CD14-positive monocyte (primary cell): ENCODE measurements at regions not wholly inside any gene's neighbourhood (a gene's known extent, or its start where the extent isn't known, plus 50 kb on each side); places are given as distances from the start of the nearest gene placed in this dataset.

Experiments
- DNase-seq, 3 donors: peaks; one replicate each; pipeline ENCODE4 v3.0.0-alpha.2; 2011 to 2022
- H2AFZ ChIP-seq: 2 replicates; pipeline ENCODE4 v1.6.0; 2012; ENCODE audit warnings: mild to moderate bottlenecking, low read depth, low read length, inconsistent platforms; ENCODE audit not compliant: insufficient read depth, poor library complexity, severe bottlenecking
- H3K27ac ChIP-seq, 2 donors: 1 replicate in 1 of 2; 2 replicates in 1 of 2; pipeline ENCODE4 v1.5.1; 2012 to 2013; ENCODE audit warnings: low read length in 2 of 2, control low read depth in 1 of 2, inconsistent platforms in 1 of 2, low read depth in 1 of 2, mild to moderate bottlenecking in 1 of 2
- H3K27me3 ChIP-seq, 2 donors: one replicate each; pipeline versions ENCODE4 v1.6.0 to v1.6.1; 2011 to 2013; ENCODE audit warnings: low read length in 2 of 2; ENCODE audit not compliant: control insufficient read depth in 2 of 2, insufficient read depth in 2 of 2
- H3K36me3 ChIP-seq, 2 donors: replicated peaks in 1 of 2; 1 replicate in 1 of 2; 2 replicates in 1 of 2; pipeline versions ENCODE4 v1.5.1 to v1.6.1; 2012 to 2013; ENCODE audit warnings: low read length in 2 of 2, control low read depth in 1 of 2, inconsistent platforms in 1 of 2, mild to moderate bottlenecking in 1 of 2; ENCODE audit not compliant: insufficient read depth in 2 of 2, control insufficient read depth in 1 of 2
- H3K4me1 ChIP-seq, 2 donors: 1 replicate in 1 of 2; 2 replicates in 1 of 2; pipeline versions ENCODE4 v1.5.1 to v1.6.1; 2012 to 2013; ENCODE audit warnings: low read length in 2 of 2, control low read depth in 1 of 2, inconsistent platforms in 1 of 2, mild to moderate bottlenecking in 1 of 2, moderate library complexity in 1 of 2; ENCODE audit not compliant: insufficient read depth in 2 of 2, control insufficient read depth in 1 of 2
- H3K4me2 ChIP-seq: replicated peaks from 2 replicates; pipeline ENCODE3; 2012; ENCODE audit warnings: low read length, moderate library complexity, mild to moderate bottlenecking; ENCODE audit not compliant: poor library complexity, severe bottlenecking; ENCODE audit errors: extremely low read depth
- H3K4me3 ChIP-seq, 3 experiments: fragments of 200-600 bp in 1 of 3; sonication (generic) in 1 of 3; replicated peaks in 1 of 3; 1 replicate in 2 of 3; 2 replicates in 1 of 3; pipeline ENCODE4 v1.5.1; 2011 to 2013; ENCODE audit warnings: low read length in 3 of 3, mild to moderate bottlenecking in 3 of 3, control low read depth in 2 of 3, low read depth in 2 of 3, inconsistent platforms in 1 of 3, moderate library complexity in 1 of 3
- H3K79me2 ChIP-seq: 2 replicates; pipeline ENCODE4 v1.6.0; 2012; ENCODE audit warnings: mild to moderate bottlenecking, control low read depth, inconsistent platforms, low read length, moderate library complexity; ENCODE audit not compliant: insufficient read depth
- H3K9ac ChIP-seq: 2 replicates; pipeline ENCODE4 v1.6.0; 2017; ENCODE audit warnings: low read length, mild to moderate bottlenecking; ENCODE audit not compliant: insufficient read depth, poor library complexity, severe bottlenecking
- H3K9me3 ChIP-seq, 2 donors: replicated peaks in 1 of 2; 1 replicate in 1 of 2; 2 replicates in 1 of 2; pipeline versions ENCODE4 v1.5.1 to v1.6.1; 2012 to 2013; ENCODE audit warnings: low read length in 2 of 2, control low read depth in 1 of 2; ENCODE audit not compliant: control insufficient read depth in 1 of 2, insufficient read depth in 1 of 2
- H4K20me1 ChIP-seq: 2 replicates; pipeline ENCODE4 v1.6.0; 2012; ENCODE audit warnings: mild to moderate bottlenecking, low read length, control low read depth, moderate library complexity; ENCODE audit not compliant: insufficient read depth
- H3K27ac Mint-ChIP-seq, 7 donors: one replicate each; pipeline ENCODE4 v1.8.0; 2020; ENCODE audit warnings: mild to moderate bottlenecking in 7 of 7, mixed read lengths in 7 of 7, moderate library complexity in 6 of 7, inconsistent platforms in 2 of 7
- H3K27me3 Mint-ChIP-seq, 3 donors: one replicate each; pipeline ENCODE4 v1.8.0; 2021 to 2022; ENCODE audit warnings: low read depth in 3 of 3, mild to moderate bottlenecking in 3 of 3, mixed read lengths in 3 of 3, moderate library complexity in 3 of 3, inconsistent platforms in 1 of 3
- H3K36me3 Mint-ChIP-seq, 2 donors: one replicate each; pipeline ENCODE4 v1.8.0; 2020; ENCODE audit warnings: mixed read lengths in 2 of 2, inconsistent platforms in 1 of 2, mild to moderate bottlenecking in 1 of 2
- H3K4me1 Mint-ChIP-seq: one replicate; pipeline ENCODE4 v1.8.0; 2020; ENCODE audit warnings: mild to moderate bottlenecking, mixed read lengths
- H3K4me3 Mint-ChIP-seq, 2 donors: one replicate each; pipeline ENCODE4 v1.8.0; 2020; ENCODE audit warnings: mild to moderate bottlenecking in 2 of 2, mixed read lengths in 2 of 2, moderate library complexity in 1 of 2
- H3K9me3 Mint-ChIP-seq, 7 donors: one replicate each; pipeline ENCODE4 v1.8.0; 2020 to 2022; ENCODE audit warnings: mixed read lengths in 7 of 7, mild to moderate bottlenecking in 6 of 7, moderate library complexity in 6 of 7, inconsistent platforms in 2 of 7
- CTCF ChIP-seq: fragments of 200-600 bp; IDR thresholded peaks from one replicate; pipeline ENCODE4 v1.8.0; 2022; ENCODE audit warnings: antibody characterized with exemption, mild to moderate bottlenecking
- WGBS: methylation state at CpG from one replicate; pipeline ENCODE4 v1.1.5; 2013; ENCODE audit warnings: missing lambda C conversion rate; ENCODE audit not compliant: insufficient coverage; 5-methylcytosine and 5-hydroxymethylcytosine counted together
- intact Hi-C, 2 donors: fragments of 100-400 bp; cut with micrococcal nuclease; formaldehyde crosslinking; loops; one replicate each; pipeline versions ENCODE4 v1.15.0 to v1.15.1; 2023

GRCh38 chr2:236717729-236718128, 148.1 kb downstream of the ACKR3 start:
- peak overlapping the region in 1 of 2 donors; percentile 12 for H3K4me3 Mint-ChIP-seq
- Histone ChIP-seq H3K27ac (no peak overlapping the region), H3K79me2 (no peaks in the 10 kb centered on the region), H3K9ac (no peak overlapping the region), H3K4me2 (no peak overlapping the region), H2AFZ (no peak overlapping the region), H3K4me1 (peaks cover 19 to 31% of the 10 kb centered on the region in 2 donors), H3K27me3 (peaks cover 6 to 30% of the 10 kb centered on the region in 2 donors), H3K36me3 (no peaks in the 10 kb centered on the region), H3K9me3 (no peaks in the 10 kb centered on the region), H3K4me3 (no peak overlapping the region), H4K20me1 (no peaks in the 10 kb centered on the region)
- WGBS, result no CpG with 5 or more reads among the region's 6 CpGs
- no peaks in the 10 kb centered on the region for H3K36me3 Mint-ChIP-seq
- TF ChIP-seq CTCF, result no peak
- peaks cover 30% of the 10 kb centered on the region for H3K4me1 Mint-ChIP-seq
- no peak overlapping the region for H3K27ac Mint-ChIP-seq
- H3K9me3 Mint-ChIP-seq, result peaks cover 0 to 4% (median 0%) of the 10 kb centered on the region in 7 donors
- intact Hi-C loops, result no loop called here
- H3K27me3 Mint-ChIP-seq, result peaks cover 21 to 39% (median 24%) of the 10 kb centered on the region in 3 donors
- DNase-seq, result no peak

- peaks cover 23 to 39% (median 24%) of the 10 kb centered on the region in 3 donors for H3K27me3 Mint-ChIP-seq
These were observed 148.8 kb downstream of the ACKR3 start for GRCh38 chr2:236718207-236718992.

More at GRCh38 chr2:236718207-236718992, 148.8 kb downstream of the ACKR3 start:
- Histone ChIP-seq H3K9ac (no peak overlapping the region), H3K4me1 (peaks cover 13 to 24% of the 10 kb centered on the region in 2 donors), H3K27ac (no peak overlapping the region), H3K79me2 (no peaks in the 10 kb centered on the region), H3K27me3 (peaks cover 6 to 30% of the 10 kb centered on the region in 2 donors), H3K36me3 (no peaks in the 10 kb centered on the region), H3K4me3 (no peak overlapping the region), H3K4me2 (no peak overlapping the region), H3K9me3 (no peaks in the 10 kb centered on the region), H4K20me1 (no peaks in the 10 kb centered on the region), H2AFZ (no peak overlapping the region)
- Mint-ChIP-seq H3K4me3 (peak overlapping the region in 1 of 2 donors; percentile 37), H3K27ac (peak overlapping the region in 1 of 7 donors; percentile 24), H3K36me3 (no peaks in the 10 kb centered on the region), H3K4me1 (peaks cover 23% of the 10 kb centered on the region), H3K9me3 (peaks cover 0 to 4% (median 0%) of the 10 kb centered on the region in 7 donors)
- 95% methylated on average over 16 of the region's 18 CpGs for WGBS
- DNase-seq, result no peak
- intact Hi-C loops, result no loop called here
- TF ChIP-seq CTCF, result no peak
